Chondrocyte (in vitro differentiated cells): ENCODE measurements at regions not wholly inside any gene's neighbourhood (a gene's known extent, or its start where the extent isn't known, plus 50 kb on each side); places are given as distances from the start of the nearest gene placed in this dataset.

Source experiments
- DNase-seq: peaks from one replicate; pipeline ENCODE4 v3.0.0; 2021; ENCODE audit warnings: mixed read lengths, low spot score
- H3K27ac Mint-ChIP-seq: one replicate; pipeline ENCODE4 v1.8.0; 2021; ENCODE audit warnings: mild to moderate bottlenecking, moderate library complexity, mixed read lengths; ENCODE audit not compliant: unreplicated experiment
- H3K27me3 Mint-ChIP-seq: 2 replicates; pipeline ENCODE4 v1.8.0; 2021; ENCODE audit warnings: low read depth, mixed read lengths
- H3K36me3 Mint-ChIP-seq: 2 replicates; pipeline ENCODE4 v1.8.0; 2021; ENCODE audit warnings: low read depth, mixed read lengths
- H3K4me1 Mint-ChIP-seq: 2 replicates; pipeline ENCODE4 v1.8.0; 2021; ENCODE audit warnings: low read depth, mild to moderate bottlenecking, mixed read lengths
- H3K4me3 Mint-ChIP-seq: one replicate; pipeline ENCODE4 v1.8.0; 2021; ENCODE audit warnings: mild to moderate bottlenecking, moderate library complexity, mixed read lengths; ENCODE audit not compliant: unreplicated experiment
- H3K9me3 Mint-ChIP-seq: 2 replicates; pipeline ENCODE4 v1.8.0; 2021; ENCODE audit warnings: low read depth, mixed read lengths
- CTCF ChIP-seq: fragments of 200-600 bp; sonication (generic); IDR thresholded peaks from 2 replicates; pipeline ENCODE4 v1.5.0; 2021; ENCODE audit warnings: antibody characterized with exemption, mild to moderate bottlenecking, moderate library complexity

DNA sequence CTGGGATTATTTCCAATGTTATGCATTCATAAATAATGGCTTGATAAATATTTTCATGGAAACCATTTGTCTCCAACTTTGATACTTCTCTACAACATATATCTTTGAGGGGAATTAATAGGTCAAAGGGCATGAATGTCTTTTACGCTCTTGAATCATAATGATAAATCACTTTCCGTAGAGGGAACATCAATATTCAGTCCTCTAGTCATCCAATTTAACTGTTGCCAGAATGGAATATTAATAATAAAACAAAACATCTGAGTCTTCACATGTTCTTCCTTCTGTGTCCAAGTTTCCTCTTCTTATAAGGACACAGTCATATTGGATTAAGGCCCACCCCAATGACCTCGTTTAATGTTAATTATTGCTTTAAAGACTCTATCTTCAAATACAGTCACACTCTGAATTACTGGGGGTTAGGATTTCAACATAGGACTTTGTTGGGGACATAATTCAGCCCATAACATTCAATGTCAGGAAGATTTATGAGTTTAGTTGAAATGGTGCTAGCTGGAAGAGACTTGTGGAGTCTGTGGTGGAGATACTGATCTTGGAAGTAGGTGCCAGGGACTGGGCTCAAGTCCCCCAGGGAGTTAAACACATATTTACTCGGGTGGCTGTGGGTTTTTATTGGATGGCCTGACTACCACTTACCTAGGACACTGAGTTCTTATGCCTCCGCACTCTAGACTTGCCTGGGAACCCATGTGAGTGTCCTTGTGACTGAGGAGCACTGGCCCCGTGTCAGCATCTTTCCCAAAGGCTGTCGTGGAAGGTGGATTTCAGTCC lies 85.0 kb upstream of the SEC11C start:
- TF ChIP-seq CTCF: no peak
- Mint-ChIP-seq H3K4me3 (no peak overlapping the region), H3K36me3 (no peaks in the 10 kb centered on the region), H3K4me1 (peaks cover 59% of the 10 kb centered on the region), H3K9me3 (no peaks in the 10 kb centered on the region), H3K27ac (peak overlapping the region; percentile 24), H3K27me3 (no peaks in the 10 kb centered on the region)
- DNase-seq: no peak

GRCh38 chr18:59055345-59056032 lies 84.2 kb upstream of the SEC11C start:
- peaks cover 2% of the 10 kb centered on the region for H3K36me3 Mint-ChIP-seq
- H3K4me1 Mint-ChIP-seq: peaks cover 56% of the 10 kb centered on the region
- H3K27ac Mint-ChIP-seq: no peak overlapping the region
- no peak for DNase-seq
- no peaks in the 10 kb centered on the region for H3K27me3 Mint-ChIP-seq
- H3K4me3 Mint-ChIP-seq: no peak overlapping the region
- TF ChIP-seq CTCF: peak; percentile 62
- no peaks in the 10 kb centered on the region for H3K9me3 Mint-ChIP-seq

DNA sequence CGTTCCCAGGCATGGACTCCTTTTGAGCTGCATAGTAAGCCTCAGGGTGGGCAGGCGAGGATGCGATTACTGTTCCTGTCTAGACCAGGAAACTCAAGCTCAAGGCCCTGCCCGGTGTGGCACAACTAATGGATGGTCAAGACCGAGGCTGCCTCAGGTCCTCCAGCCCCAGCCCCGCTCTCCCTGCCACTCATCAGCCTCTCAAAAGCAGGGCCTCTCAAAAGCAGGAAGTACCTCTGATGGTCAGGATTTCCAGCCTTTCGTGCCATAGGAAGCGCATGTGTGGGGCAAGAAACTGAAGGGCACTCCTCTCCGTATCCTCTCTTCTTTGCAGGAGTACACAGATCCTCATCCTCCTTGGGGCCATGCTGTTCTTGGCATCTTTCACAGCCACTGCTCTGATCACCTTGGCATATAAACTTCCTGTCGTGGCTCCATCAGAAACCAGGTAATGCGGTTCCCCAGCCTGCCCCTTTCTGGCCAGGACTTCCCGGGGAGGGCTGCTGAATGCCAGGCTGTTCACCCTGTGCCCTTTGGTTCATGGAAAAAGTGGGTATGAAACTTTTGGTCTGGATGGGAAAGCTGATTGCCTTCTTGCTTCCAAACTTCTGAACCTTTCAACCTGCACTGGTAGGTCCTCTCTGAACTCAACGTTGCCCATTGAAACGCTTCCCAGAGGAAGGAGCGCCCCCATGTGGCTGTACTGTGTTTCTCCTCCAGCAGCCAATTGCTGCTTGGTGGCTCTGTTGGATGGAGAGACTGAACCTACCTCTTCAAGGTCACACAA lies 82.8 kb upstream of the SEC11C start:
- Mint-ChIP-seq H3K4me1 (peaks cover 44% of the 10 kb centered on the region), H3K27ac (peak overlapping the region; percentile 46), H3K4me3 (no peak overlapping the region), H3K36me3 (peaks cover 2% of the 10 kb centered on the region), H3K27me3 (no peaks in the 10 kb centered on the region), H3K9me3 (no peaks in the 10 kb centered on the region)
- no peak for DNase-seq
- peak; percentile 95 for TF ChIP-seq CTCF

GRCh38 chr18:59057493-59057795 lies 82.2 kb upstream of the SEC11C start:
- H3K9me3 Mint-ChIP-seq: no peaks in the 10 kb centered on the region
- no peak overlapping the region for H3K27ac Mint-ChIP-seq
- H3K36me3 Mint-ChIP-seq: peaks cover 2% of the 10 kb centered on the region
- H3K4me3 Mint-ChIP-seq: no peak overlapping the region
- H3K4me1 Mint-ChIP-seq: peaks cover 39% of the 10 kb centered on the region
- no peak for DNase-seq
- no peaks in the 10 kb centered on the region for H3K27me3 Mint-ChIP-seq
- TF ChIP-seq CTCF: peak; percentile 61

- TF ChIP-seq CTCF: no peak
- H3K27me3 Mint-ChIP-seq: no peaks in the 10 kb centered on the region
- no peak overlapping the region for H3K27ac Mint-ChIP-seq
- H3K9me3 Mint-ChIP-seq: no peaks in the 10 kb centered on the region
- H3K36me3 Mint-ChIP-seq: peaks cover 2% of the 10 kb centered on the region
- no peak for DNase-seq
- no peak overlapping the region for H3K4me3 Mint-ChIP-seq
- H3K4me1 Mint-ChIP-seq: peaks cover 33% of the 10 kb centered on the region
Observed at GRCh38 chr18:59057969-59058368, 81.7 kb upstream of the SEC11C start.
